MG63 (cell line): ENCODE measurements at regions not wholly inside any gene's neighbourhood (a gene's known extent, or its start where the extent isn't known, plus 50 kb on each side); places are given as distances from the start of the nearest gene placed in this dataset.
A peak's percentile ranks its signal among the peaks of the same experiment; 100 is the strongest.

Experiments
- DNase-seq: peaks from one replicate; pipeline ENCODE4 v3.0.0-alpha.2; 2020
- H3K27me3 ChIP-seq: fragments of 250-450 bp; sonication (Bioruptor Pico); 2 replicates; pipeline ENCODE4 v1.5.1; 2020; ENCODE audit warnings: mild to moderate bottlenecking, moderate library complexity
- H3K36me3 ChIP-seq: fragments of 250-450 bp; sonication (Bioruptor Pico); 2 replicates; pipeline ENCODE4 v1.5.1; 2020; ENCODE audit warnings: mild to moderate bottlenecking, moderate library complexity
- H3K4me3 ChIP-seq: fragments of 250-450 bp; sonication (Bioruptor Pico); 2 replicates; pipeline ENCODE4 v1.5.1; 2020; ENCODE audit warnings: mild to moderate bottlenecking, moderate library complexity
- H3K9me3 ChIP-seq: fragments of 250-450 bp; sonication (Bioruptor Pico); 2 replicates; pipeline ENCODE4 v1.5.1; 2020; ENCODE audit warnings: mild to moderate bottlenecking, moderate library complexity

DNA sequence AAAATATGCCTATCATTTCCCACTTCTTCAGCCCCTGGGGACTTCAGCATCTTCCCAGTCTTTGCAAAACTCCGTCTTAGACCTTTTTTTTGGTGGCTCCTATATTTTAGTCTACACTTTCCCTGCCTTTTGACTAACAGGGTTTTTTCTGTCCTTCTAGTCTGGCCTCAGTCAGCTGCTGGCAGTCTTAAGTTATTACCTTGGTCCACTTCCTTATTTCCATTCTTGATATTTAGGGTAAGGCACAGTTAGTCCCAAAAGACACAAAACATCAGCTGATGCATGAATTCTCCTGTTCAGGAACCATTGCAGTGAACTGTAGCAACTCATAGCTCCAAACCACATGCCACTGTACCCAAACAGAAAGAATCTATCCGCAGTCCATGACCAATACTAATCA, 234.6 kb upstream of the RFC3 start:
- Histone ChIP-seq H3K27me3 (no peaks in the 10 kb centered on the region), H3K4me3 (no peak overlapping the region), H3K36me3 (no peaks in the 10 kb centered on the region), H3K9me3 (peaks cover 2% of the 10 kb centered on the region; the same call in 1 of the 2 replicates)
- no peak for DNase-seq

GRCh38 chr13:33590936-33591335, 227.0 kb upstream of the RFC3 start:
- DNase-seq: no peak
- no peaks in the 10 kb centered on the region for H3K9me3 ChIP-seq
- H3K36me3 ChIP-seq: no peaks in the 10 kb centered on the region
- H3K27me3 ChIP-seq: no peaks in the 10 kb centered on the region
- H3K4me3 ChIP-seq: no peak overlapping the region

GRCh38 chr13:33606692-33607091, 211.3 kb upstream of the RFC3 start:
- no peak for DNase-seq
- Histone ChIP-seq H3K4me3 (no peak overlapping the region), H3K36me3 (no peaks in the 10 kb centered on the region), H3K9me3 (peaks cover 2% of the 10 kb centered on the region; the same call in 1 of the 2 replicates), H3K27me3 (no peaks in the 10 kb centered on the region)

DNA sequence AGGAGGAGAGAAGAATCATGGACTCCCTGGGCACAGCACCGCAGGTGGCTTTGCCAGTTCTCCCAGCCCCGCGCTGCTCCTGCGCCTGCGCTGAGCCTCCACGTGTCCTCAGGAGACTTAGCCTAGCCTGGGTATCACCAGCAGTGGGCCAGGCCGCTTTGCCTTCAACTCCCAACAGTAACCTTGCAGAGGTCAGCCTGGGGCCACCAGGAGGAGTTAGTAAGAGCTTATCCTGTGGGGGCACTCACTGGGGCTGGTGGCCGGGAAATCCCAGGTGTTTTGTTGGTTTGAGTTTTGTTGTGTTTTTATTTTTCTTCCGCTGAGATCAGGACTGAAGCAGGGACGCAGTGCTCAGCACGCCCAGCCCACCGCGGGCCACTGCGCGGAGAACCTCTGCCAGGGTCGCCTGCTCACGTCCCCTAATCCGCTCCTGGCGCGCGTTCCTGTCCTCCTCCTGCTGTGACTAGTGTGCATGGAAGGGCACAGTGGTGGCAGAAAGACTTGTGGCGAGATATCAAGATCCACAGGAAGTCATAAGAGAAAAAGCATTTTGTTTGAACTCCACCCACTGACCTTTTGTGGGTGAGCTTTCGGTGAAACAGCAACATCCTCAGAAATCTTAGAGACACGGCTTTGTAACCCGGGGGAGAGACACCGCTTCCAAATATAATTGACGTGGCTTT, 207.4 kb upstream of the RFC3 start:
- DNase-seq: peak; percentile 88
- Histone ChIP-seq H3K9me3 (peaks cover 2% of the 10 kb centered on the region; the same call in 1 of the 2 replicates), H3K36me3 (no peaks in the 10 kb centered on the region), H3K27me3 (no peaks in the 10 kb centered on the region), H3K4me3 (peak overlapping the region; percentile 29)

GRCh38 chr13:33611121-33611805, 206.7 kb upstream of the RFC3 start:
- DNase-seq: peak; percentile 93
- no peaks in the 10 kb centered on the region for H3K9me3 ChIP-seq
- peak overlapping the region; percentile 29 for H3K4me3 ChIP-seq
- no peaks in the 10 kb centered on the region for H3K36me3 ChIP-seq
- no peaks in the 10 kb centered on the region for H3K27me3 ChIP-seq

DNA sequence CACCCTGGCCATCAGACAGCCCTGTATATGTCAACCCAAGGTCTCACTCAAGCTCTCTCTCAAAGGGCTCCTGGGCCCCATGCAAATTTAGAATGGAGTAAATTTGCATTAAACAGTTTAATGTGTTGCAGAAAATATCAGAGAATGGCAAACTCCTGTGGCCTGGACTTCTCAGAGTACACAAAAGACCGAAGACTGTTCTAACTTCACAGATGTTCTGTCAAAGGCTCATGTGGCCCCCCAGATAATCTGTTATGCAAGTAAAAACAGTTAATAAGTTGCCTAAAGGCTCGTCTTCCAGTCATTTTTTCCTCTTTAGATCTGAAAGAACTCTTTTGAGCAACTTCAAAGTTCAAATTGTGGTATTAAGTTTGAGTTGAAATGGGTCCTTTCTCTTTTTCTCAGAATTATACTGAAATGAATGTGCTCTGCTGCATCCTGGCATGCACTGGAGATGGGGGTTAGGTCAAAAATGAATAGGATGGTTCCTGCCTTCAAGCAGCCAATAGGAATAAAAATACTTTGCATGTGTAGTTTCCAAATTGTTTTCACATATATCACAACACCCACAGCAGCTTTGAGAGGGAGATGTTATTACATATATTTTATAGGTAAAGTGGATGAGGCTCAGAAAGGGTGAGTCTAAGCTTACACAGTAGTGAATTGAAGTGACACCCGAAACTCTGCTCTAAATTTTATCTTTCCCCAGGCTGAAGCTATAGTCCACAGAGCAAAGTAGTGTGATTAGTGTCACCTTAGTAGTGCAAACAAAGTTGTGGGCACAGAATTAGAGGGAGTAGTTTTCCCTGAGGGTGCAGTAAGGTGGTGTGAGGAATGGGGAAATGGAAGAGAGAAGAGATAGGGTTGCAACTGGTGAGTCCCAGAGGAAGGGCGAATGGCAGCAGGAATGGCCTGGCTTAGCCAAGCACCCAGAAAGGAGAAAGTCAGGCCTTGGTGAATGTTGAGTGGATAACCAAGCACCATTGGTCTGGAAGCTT, 205.0 kb upstream of the RFC3 start:
- H3K9me3 ChIP-seq: no peaks in the 10 kb centered on the region
- no peaks in the 10 kb centered on the region for H3K27me3 ChIP-seq
- DNase-seq: no peak
- no peak overlapping the region for H3K4me3 ChIP-seq
- H3K36me3 ChIP-seq: no peaks in the 10 kb centered on the region

- no peak for DNase-seq
- Histone ChIP-seq H3K27me3 (no peaks in the 10 kb centered on the region), H3K4me3 (no peak overlapping the region), H3K9me3 (no peaks in the 10 kb centered on the region), H3K36me3 (no peaks in the 10 kb centered on the region)
These were observed 202.5 kb upstream of the RFC3 start for GRCh38 chr13:33615436-33615835.

GRCh38 chr13:33616130-33616529, 201.8 kb upstream of the RFC3 start:
- no peak for DNase-seq
- Histone ChIP-seq H3K9me3 (no peaks in the 10 kb centered on the region), H3K27me3 (no peaks in the 10 kb centered on the region), H3K4me3 (no peak overlapping the region), H3K36me3 (no peaks in the 10 kb centered on the region)

GRCh38 chr13:33617055-33617454, 200.9 kb upstream of the RFC3 start:
- H3K36me3 ChIP-seq: no peaks in the 10 kb centered on the region
- H3K27me3 ChIP-seq: no peaks in the 10 kb centered on the region
- no peak for DNase-seq
- no peak overlapping the region for H3K4me3 ChIP-seq
- H3K9me3 ChIP-seq: no peaks in the 10 kb centered on the region

GRCh38 chr13:33624253-33624652, 193.7 kb upstream of the RFC3 start:
- no peak for DNase-seq
- no peak overlapping the region for H3K4me3 ChIP-seq
- H3K9me3 ChIP-seq: no peaks in the 10 kb centered on the region
- no peaks in the 10 kb centered on the region for H3K36me3 ChIP-seq
- H3K27me3 ChIP-seq: no peaks in the 10 kb centered on the region

DNA sequence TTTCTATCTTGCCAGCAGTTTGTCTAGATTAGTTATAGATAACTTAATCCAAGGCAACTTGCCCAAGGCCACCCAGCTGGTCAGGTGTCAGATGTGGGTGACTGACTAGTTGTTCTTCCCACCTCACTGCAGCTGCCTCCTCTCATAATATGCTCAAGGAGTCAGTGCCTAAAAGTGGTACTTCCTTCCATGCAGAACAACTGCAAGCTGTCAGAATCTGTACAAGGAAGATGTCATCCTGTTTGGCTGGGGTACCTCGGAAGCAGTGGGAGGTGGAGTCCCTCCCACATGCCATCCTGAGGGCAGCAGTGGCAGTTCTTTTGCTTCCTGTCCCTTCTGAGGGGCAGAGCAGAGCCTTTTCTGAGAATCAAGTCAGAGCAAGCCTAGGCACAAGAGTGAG, 193.2 kb upstream of the RFC3 start:
- H3K4me3 ChIP-seq: no peak overlapping the region
- no peak for DNase-seq
- no peaks in the 10 kb centered on the region for H3K36me3 ChIP-seq
- no peaks in the 10 kb centered on the region for H3K9me3 ChIP-seq
- no peaks in the 10 kb centered on the region for H3K27me3 ChIP-seq

DNA sequence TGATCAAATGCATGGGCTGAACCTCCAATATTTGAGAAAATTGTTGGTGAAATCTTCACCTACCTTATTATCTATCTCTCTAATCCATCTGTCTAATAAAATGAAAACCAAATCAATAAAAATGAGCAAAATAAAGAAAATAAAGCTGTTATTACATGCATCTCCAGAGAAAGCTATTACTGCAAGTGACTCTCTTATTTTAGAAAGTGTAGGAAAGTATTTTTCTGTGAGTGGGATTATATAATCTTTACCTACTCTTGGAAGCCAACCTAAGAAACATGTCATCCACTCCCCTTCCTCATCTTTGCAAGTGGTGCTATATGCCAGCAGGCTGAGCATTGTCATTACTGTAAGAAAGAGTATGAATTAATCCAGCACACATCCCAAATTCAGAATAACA, 191.5 kb upstream of the RFC3 start:
- Histone ChIP-seq H3K36me3 (no peaks in the 10 kb centered on the region), H3K27me3 (no peaks in the 10 kb centered on the region), H3K4me3 (no peak overlapping the region), H3K9me3 (no peaks in the 10 kb centered on the region)
- no peak for DNase-seq

GRCh38 chr13:33628662-33629061, 189.3 kb upstream of the RFC3 start:
- no peak for DNase-seq
- no peak overlapping the region for H3K4me3 ChIP-seq
- H3K9me3 ChIP-seq: no peaks in the 10 kb centered on the region
- H3K36me3 ChIP-seq: no peaks in the 10 kb centered on the region
- H3K27me3 ChIP-seq: no peaks in the 10 kb centered on the region

DNA sequence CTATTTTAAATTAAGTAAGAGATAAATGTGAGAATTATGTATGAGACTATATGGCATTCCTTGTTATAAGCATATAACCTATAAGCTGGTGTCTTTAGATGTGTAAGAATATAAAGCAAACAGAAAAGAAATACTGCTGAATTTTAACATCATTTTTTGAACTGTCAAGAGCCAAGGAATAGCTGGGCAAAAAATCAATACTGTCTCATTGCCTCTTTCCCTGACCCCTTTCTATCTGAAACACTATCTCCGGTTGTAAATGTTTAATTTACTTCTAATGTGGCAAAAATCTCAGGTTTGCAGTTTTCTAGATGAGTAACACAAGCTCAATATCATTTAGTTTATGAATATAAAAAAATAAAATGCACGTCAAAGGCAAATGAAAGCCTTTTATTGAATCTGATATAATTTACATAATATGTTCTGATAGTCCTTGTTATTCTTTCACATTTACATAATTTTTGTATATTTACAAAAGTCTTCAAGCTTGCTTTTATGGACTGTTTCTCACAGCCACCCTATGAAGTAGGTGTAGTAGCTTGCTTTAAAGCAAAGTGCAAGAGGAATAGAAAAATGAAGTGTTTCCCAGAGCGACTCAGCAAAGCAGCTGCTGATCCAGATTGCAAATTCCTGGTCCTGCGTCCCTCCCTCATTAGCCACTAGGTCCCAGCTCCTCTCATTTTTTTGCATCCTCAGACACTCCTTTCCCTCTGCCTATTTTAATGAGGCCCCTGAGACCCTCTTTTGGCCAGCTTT, 188.2 kb upstream of the RFC3 start:
- no peak for DNase-seq
- H3K36me3 ChIP-seq: no peaks in the 10 kb centered on the region
- no peaks in the 10 kb centered on the region for H3K27me3 ChIP-seq
- no peak overlapping the region for H3K4me3 ChIP-seq
- no peaks in the 10 kb centered on the region for H3K9me3 ChIP-seq

DNA sequence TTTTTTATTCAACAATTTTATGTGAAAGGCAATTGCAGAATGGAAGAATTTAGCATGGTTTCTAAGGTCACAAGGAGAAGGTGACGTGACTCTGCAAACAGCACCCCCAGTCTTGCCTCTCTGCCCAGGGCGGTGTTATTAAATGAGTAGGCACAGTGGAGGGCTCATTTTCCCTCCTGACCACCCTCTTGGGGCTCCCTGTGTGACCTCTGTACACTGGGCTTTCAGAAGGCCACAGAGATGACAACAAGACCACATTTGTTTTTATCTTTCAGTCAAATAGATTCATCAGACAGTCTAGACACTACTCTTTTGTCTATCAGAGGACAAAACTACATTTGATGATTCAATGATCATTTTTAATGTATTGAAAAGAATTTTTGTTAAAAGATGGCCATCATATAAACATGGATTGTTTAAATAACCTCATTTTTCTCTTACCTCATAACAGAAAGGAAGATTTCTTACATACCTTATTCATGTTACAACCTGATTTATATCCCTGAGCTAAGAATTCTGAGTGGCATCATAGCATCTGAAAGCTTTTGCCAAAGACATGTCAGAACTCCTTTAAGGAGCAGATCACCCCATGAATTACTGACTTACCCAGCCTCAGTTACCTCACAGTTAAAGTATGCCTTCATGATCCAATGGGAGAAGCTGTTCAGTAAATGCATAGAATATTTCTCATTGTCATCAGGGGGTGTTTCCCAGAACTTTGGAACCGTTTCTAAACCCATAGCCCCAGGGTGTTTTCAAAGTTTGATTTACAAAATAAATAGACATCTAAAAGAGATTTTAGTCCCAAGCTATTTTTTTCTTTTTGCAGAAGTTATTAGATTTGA, 184.0 kb upstream of the RFC3 start:
- Histone ChIP-seq H3K36me3 (no peaks in the 10 kb centered on the region), H3K4me3 (no peak overlapping the region), H3K9me3 (no peaks in the 10 kb centered on the region), H3K27me3 (no peaks in the 10 kb centered on the region)
- no peak for DNase-seq

- Histone ChIP-seq H3K27me3 (no peaks in the 10 kb centered on the region), H3K4me3 (no peak overlapping the region), H3K9me3 (no peaks in the 10 kb centered on the region), H3K36me3 (no peaks in the 10 kb centered on the region)
- no peak for DNase-seq
These were observed 183.4 kb upstream of the RFC3 start for GRCh38 chr13:33634546-33634982.
